Keratinocyte (primary cell): ENCODE measurements at regions not wholly inside any gene's neighbourhood (a gene's known extent, or its start where the extent isn't known, plus 50 kb on each side); places are given as distances from the start of the nearest gene placed in this dataset.

Experiments
- DNase-seq: peaks from one replicate; pipeline ENCODE4 v3.0.0-alpha.2; 2011; ENCODE audit warnings: low read depth, missing footprints, low spot score
- FAIRE-seq: peaks from 2 replicates; lab custom pipeline; 2011; peaks lifted over from hg19 to GRCh38; lab: Jason Lieb, UNC
- H2AFZ ChIP-seq: 2 replicates; pipeline ENCODE4 v1.6.0; 2012; ENCODE audit warnings: low read length, control low read depth, inconsistent platforms; ENCODE audit not compliant: control insufficient read depth
- H3K27ac ChIP-seq: 2 replicates; pipeline ENCODE4 v1.5.1; 2011; ENCODE audit warnings: low read length; ENCODE audit not compliant: control insufficient read depth, insufficient read depth
- H3K27me3 ChIP-seq: 3 replicates; pipeline ENCODE4 v1.6.0; 2011; ENCODE audit warnings: low read length; ENCODE audit not compliant: control insufficient read depth, insufficient read depth; ENCODE audit errors: extremely low read depth
- H3K36me3 ChIP-seq, 2 experiments: 2 replicates in 1 of 2; 3 replicates in 1 of 2; pipeline ENCODE4 v1.5.1; 2011; ENCODE audit warnings: low read length in 2 of 2, mild to moderate bottlenecking in 1 of 2; ENCODE audit not compliant: control insufficient read depth in 2 of 2, insufficient read depth in 2 of 2; ENCODE audit errors: extremely low read depth in 1 of 2
- H3K4me1 ChIP-seq: 3 replicates; pipeline ENCODE4 v1.5.1; 2011; ENCODE audit warnings: low read length; ENCODE audit not compliant: control insufficient read depth, insufficient read depth; ENCODE audit errors: extremely low read depth
- H3K4me2 ChIP-seq: 3 replicates; pipeline ENCODE4 v1.6.0; 2011; ENCODE audit warnings: low read depth, low read length; ENCODE audit not compliant: control insufficient read depth, insufficient read depth; ENCODE audit errors: extremely low read depth
- H3K4me3 ChIP-seq, 3 experiments: fragments of 200-600 bp in 1 of 3; sonication (generic) in 1 of 3; 2 replicates in 2 of 3; 3 replicates in 1 of 3; pipeline ENCODE4 v1.5.1; 2011 to 2016; ENCODE audit warnings: low read length in 3 of 3, mild to moderate bottlenecking in 3 of 3, control low read depth in 2 of 3, inconsistent platforms in 1 of 3, low read depth in 1 of 3, mixed read lengths in 1 of 3, mixed run types in 1 of 3, moderate library complexity in 1 of 3; ENCODE audit not compliant: control insufficient read depth in 2 of 3, insufficient read depth in 2 of 3; ENCODE audit errors: extremely low read depth in 1 of 3
- H3K79me2 ChIP-seq: 2 replicates; pipeline ENCODE4 v1.6.0; 2012; ENCODE audit warnings: low read length; ENCODE audit not compliant: control insufficient read depth, insufficient read depth
- H3K9ac ChIP-seq: 3 replicates; pipeline ENCODE4 v1.6.0; 2011; ENCODE audit warnings: low read length; ENCODE audit not compliant: control insufficient read depth, insufficient read depth; ENCODE audit errors: extremely low read depth
- H3K9me1 ChIP-seq: 3 replicates; pipeline ENCODE4 v1.6.0; 2011; ENCODE audit warnings: low read length; ENCODE audit not compliant: control insufficient read depth, insufficient read depth; ENCODE audit errors: extremely low read depth
- H3K9me3 ChIP-seq: 2 replicates; pipeline ENCODE4 v1.5.1; 2012; ENCODE audit warnings: low read depth, low read length; ENCODE audit not compliant: control insufficient read depth
- H4K20me1 ChIP-seq: 3 replicates; pipeline ENCODE4 v1.6.0; 2011; ENCODE audit warnings: low read length; ENCODE audit not compliant: control insufficient read depth, insufficient read depth; ENCODE audit errors: extremely low read depth
- EZH2 ChIP-seq: IDR thresholded peaks from one replicate; pipeline ENCODE4 v1.6.1; 2012; ENCODE audit warnings: inconsistent platforms, mild to moderate bottlenecking, low read length, moderate library complexity
- dilution Hi-C: fragments of 300-500 bp; cut with MboI; formaldehyde crosslinking; loops from one replicate; pipeline ENCODE4 v1.7.0; 2020; ENCODE audit warnings: low sequenced_read_pairs; ENCODE audit not compliant: extremely low pct_ligation_motif_present
- TF ChIP-seq, protein P1 (sequence below), 3 experiments: IDR thresholded peaks in 1 of 3; conservative IDR thresholded peaks in 1 of 3; optimal IDR thresholded peaks in 1 of 3; 2 replicates in 2 of 3; 3 replicates in 1 of 3; pipeline versions ENCODE3 to v1.5.1; 2011; ENCODE audit warnings: low read length in 3 of 3, mild to moderate bottlenecking in 3 of 3, moderate library complexity in 2 of 3, control low read depth in 1 of 3, inconsistent platforms in 1 of 3; ENCODE audit not compliant: insufficient read depth in 2 of 3; ENCODE audit errors: extremely low read depth in 1 of 3

DNA sequence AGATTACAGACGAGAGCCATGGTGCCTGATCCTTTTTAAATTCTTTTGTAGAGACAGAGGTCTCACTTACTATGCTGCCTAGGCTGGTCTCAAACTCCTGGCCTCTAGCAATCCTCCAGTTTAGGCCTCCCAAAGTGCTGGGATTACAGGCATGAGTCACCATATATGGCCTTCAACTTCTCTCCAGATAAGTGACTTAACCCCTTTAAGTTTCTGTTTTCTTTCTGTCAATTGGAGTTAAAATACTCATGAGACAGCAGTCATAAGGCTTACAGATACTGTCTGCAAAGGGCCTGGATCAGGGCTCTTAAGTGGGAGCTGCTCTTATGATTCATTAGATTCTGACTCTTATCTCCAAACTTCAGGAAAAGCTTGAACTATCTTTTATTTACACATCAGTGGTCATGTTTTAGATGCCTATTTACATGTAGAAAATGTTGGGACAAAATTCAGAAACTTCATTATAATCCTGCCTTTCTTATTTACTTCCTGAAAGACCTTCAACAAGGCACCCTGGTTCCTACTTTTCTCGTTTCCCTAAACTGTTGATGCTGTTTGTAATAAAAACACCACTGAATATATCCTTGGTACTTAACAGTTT, 271.5 kb upstream of the TBX3 start:
- no peaks in the 10 kb centered on the region for H3K9me1 ChIP-seq
- no peak overlapping the region for H3K4me2 ChIP-seq
- H3K27ac ChIP-seq, result no peak overlapping the region
- FAIRE-seq (no peak), DNase-seq (no peak)
- H3K27me3 ChIP-seq, result no peaks in the 10 kb centered on the region
- H3K4me3 ChIP-seq, result no peak overlapping the region
- dilution Hi-C loops, result no loop called here
- TF ChIP-seq, protein P1, sequence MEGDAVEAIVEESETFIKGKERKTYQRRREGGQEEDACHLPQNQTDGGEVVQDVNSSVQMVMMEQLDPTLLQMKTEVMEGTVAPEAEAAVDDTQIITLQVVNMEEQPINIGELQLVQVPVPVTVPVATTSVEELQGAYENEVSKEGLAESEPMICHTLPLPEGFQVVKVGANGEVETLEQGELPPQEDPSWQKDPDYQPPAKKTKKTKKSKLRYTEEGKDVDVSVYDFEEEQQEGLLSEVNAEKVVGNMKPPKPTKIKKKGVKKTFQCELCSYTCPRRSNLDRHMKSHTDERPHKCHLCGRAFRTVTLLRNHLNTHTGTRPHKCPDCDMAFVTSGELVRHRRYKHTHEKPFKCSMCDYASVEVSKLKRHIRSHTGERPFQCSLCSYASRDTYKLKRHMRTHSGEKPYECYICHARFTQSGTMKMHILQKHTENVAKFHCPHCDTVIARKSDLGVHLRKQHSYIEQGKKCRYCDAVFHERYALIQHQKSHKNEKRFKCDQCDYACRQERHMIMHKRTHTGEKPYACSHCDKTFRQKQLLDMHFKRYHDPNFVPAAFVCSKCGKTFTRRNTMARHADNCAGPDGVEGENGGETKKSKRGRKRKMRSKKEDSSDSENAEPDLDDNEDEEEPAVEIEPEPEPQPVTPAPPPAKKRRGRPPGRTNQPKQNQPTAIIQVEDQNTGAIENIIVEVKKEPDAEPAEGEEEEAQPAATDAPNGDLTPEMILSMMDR (optimal IDR thresholded peaks at IDR 0.05 in 1 of 3, IDR thresholded peaks at IDR 0.05 in 1 of 3, conservative IDR thresholded peaks at IDR 0.05 in 1 of 3; ENCODE audit: extremely low read depth in 1 of 3, insufficient read depth in 2 of 3, low read length in 3 of 3), result no peak
- no peak for TF ChIP-seq EZH2
- no peaks in the 10 kb centered on the region for H4K20me1 ChIP-seq
- H3K79me2 ChIP-seq, result no peaks in the 10 kb centered on the region
- H3K9ac ChIP-seq, result no peak overlapping the region
- H2AFZ ChIP-seq, result no peak overlapping the region
- H3K4me1 ChIP-seq, result no peaks in the 10 kb centered on the region
- H3K36me3 ChIP-seq, result no peaks in the 10 kb centered on the region
- no peaks in the 10 kb centered on the region for H3K9me3 ChIP-seq

DNA sequence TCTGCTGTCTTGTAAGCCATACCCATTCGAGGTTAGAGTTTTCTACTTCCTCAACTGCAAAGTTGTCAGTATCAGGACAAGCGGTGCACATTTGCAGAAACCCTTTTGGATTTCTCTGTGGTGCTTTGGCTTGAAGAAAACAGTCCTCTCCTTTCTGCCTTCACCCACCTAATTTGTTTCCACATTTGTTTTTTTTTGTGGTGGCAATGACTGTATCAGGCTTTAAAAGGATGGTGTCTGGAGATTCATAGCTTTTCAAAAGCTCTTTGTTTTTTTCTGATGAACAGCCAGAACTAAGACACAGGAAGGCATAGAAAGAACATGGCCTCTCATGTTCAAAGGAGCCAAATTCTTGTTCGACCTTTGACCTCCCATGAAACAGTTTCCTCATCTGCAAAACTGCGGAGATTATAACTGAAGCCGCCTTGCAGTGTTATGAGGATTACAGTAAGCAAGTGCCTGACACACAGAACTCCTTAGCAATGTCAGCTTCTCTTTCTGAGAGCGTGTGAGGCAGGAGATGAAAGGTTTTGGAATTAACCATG, 270.6 kb upstream of the TBX3 start:
- Histone ChIP-seq H4K20me1 (no peaks in the 10 kb centered on the region), H3K9me3 (no peaks in the 10 kb centered on the region), H3K9me1 (no peaks in the 10 kb centered on the region), H3K4me1 (no peaks in the 10 kb centered on the region), H3K4me2 (no peak overlapping the region), H3K9ac (no peak overlapping the region), H2AFZ (no peak overlapping the region), H3K4me3 (no peak overlapping the region), H3K27me3 (no peaks in the 10 kb centered on the region), H3K79me2 (no peaks in the 10 kb centered on the region), H3K27ac (no peak overlapping the region), H3K36me3 (no peaks in the 10 kb centered on the region)
- dilution Hi-C loops, result no loop called here
- DNase-seq (no peak), FAIRE-seq (no peak)
- no peak for TF ChIP-seq EZH2
- TF ChIP-seq, protein P1 (optimal IDR thresholded peaks at IDR 0.05 in 1 of 3, IDR thresholded peaks at IDR 0.05 in 1 of 3, conservative IDR thresholded peaks at IDR 0.05 in 1 of 3; ENCODE audit: extremely low read depth in 1 of 3, insufficient read depth in 2 of 3, low read length in 3 of 3), result no peak
